ENCODE measurements at regions not wholly inside any gene's neighbourhood (a gene's known extent, or its start where the extent isn't known, plus 50 kb on each side); places are given as distances from the start of the nearest gene placed in this dataset.

- H3K4me3 ChIP-seq (ENCODE audit: low read depth, low read length), result no peak overlapping the region
- no peak for TF ChIP-seq CTCF (IDR thresholded peaks at IDR 0.05; ENCODE audit: control insufficient read depth, extremely low read depth, insufficient read depth)
- no peak for DNase-seq (ENCODE audit: low read depth)
These were observed 936.0 kb upstream of the SLC10A2 start for GRCh38 chr13:104002216-104002615.

- TF ChIP-seq CTCF (IDR thresholded peaks at IDR 0.05; ENCODE audit: control insufficient read depth, extremely low read depth, insufficient read depth), result no peak
- DNase-seq (ENCODE audit: low read depth), result no peak
- H3K4me3 ChIP-seq (ENCODE audit: low read depth, low read length), result no peak overlapping the region
These were observed 935.5 kb upstream of the SLC10A2 start for GRCh38 chr13:104001766-104002165.

GRCh38 chr13:103996733-103997132 lies 930.5 kb upstream of the SLC10A2 start:
- no peak for TF ChIP-seq CTCF (IDR thresholded peaks at IDR 0.05; ENCODE audit: control insufficient read depth, extremely low read depth, insufficient read depth)
- peak; percentile 61 for DNase-seq (ENCODE audit: low read depth)
- no peak overlapping the region for H3K4me3 ChIP-seq (ENCODE audit: low read depth, low read length)

- no peak for DNase-seq (ENCODE audit: low read depth)
- no peak overlapping the region for H3K4me3 ChIP-seq (ENCODE audit: low read depth, low read length)
- TF ChIP-seq CTCF (IDR thresholded peaks at IDR 0.05; ENCODE audit: control insufficient read depth, extremely low read depth, insufficient read depth), result no peak
These were observed 917.7 kb upstream of the SLC10A2 start for GRCh38 chr13:103983948-103984347.

GRCh38 chr13:103976371-103976770 lies 910.2 kb upstream of the SLC10A2 start:
- no peak for DNase-seq (ENCODE audit: low read depth)
- no peak overlapping the region for H3K4me3 ChIP-seq (ENCODE audit: low read depth, low read length)
- no peak for TF ChIP-seq CTCF (IDR thresholded peaks at IDR 0.05; ENCODE audit: control insufficient read depth, extremely low read depth, insufficient read depth)

- H3K4me3 ChIP-seq (ENCODE audit: low read depth, low read length), result no peak overlapping the region
- no peak for DNase-seq (ENCODE audit: low read depth)
- TF ChIP-seq CTCF (IDR thresholded peaks at IDR 0.05; ENCODE audit: control insufficient read depth, extremely low read depth, insufficient read depth), result no peak
These were observed 907.5 kb upstream of the SLC10A2 start for GRCh38 chr13:103973740-103974139.

- H3K4me3 ChIP-seq (ENCODE audit: low read depth, low read length), result no peak overlapping the region
- no peak for DNase-seq (ENCODE audit: low read depth)
- TF ChIP-seq CTCF (IDR thresholded peaks at IDR 0.05; ENCODE audit: control insufficient read depth, extremely low read depth, insufficient read depth), result no peak
These were observed 903.4 kb upstream of the SLC10A2 start for GRCh38 chr13:103969520-103970050.

Data from LNCaP clone FGC (cell line).